Spinal cord (tissue), 9 donors: ENCODE measurements at regions not wholly inside any gene's neighbourhood (a gene's known extent, or its start where the extent isn't known, plus 50 kb on each side); places are given as distances from the start of the nearest gene placed in this dataset.
"Not testable (repeated sequence)": the region's sequence is repeated elsewhere in the genome, so short reads cannot be mapped to it uniquely, and the experiment has no call there.

Source experiments
- DNase-seq, 6 donors: peaks; one replicate each; pipeline versions ENCODE4 v3.0.0 to v3.0.0-alpha.2; 2013 to 2015; ENCODE audit warnings: low spot score in 6 of 6, low read depth in 4 of 6
- H3K27ac ChIP-seq: one replicate; pipeline ENCODE4 v1.5.1; 2013; ENCODE audit warnings: low read depth, low read length, control low read depth
- H3K27me3 ChIP-seq: one replicate; pipeline ENCODE4 v1.6.1; 2013; ENCODE audit warnings: low read length; ENCODE audit not compliant: control insufficient read depth, insufficient read depth
- H3K36me3 ChIP-seq: one replicate; pipeline ENCODE4 v1.6.1; 2013; ENCODE audit warnings: low read length; ENCODE audit not compliant: control insufficient read depth, insufficient read depth
- H3K4me1 ChIP-seq: one replicate; pipeline ENCODE4 v1.6.1; 2013; ENCODE audit warnings: low read length; ENCODE audit not compliant: control insufficient read depth, insufficient read depth
- H3K4me3 ChIP-seq: one replicate; pipeline ENCODE4 v1.5.1; 2013; ENCODE audit warnings: low read depth, low read length, control low read depth
- H3K9me3 ChIP-seq: one replicate; pipeline ENCODE4 v1.6.1; 2013; ENCODE audit warnings: low read length; ENCODE audit not compliant: control insufficient read depth, insufficient read depth
- WGBS: methylation state at CpG from one replicate; pipeline ENCODE4 v1.1.5; 2013; ENCODE audit warnings: missing lambda C conversion rate; ENCODE audit not compliant: insufficient coverage; 5-methylcytosine and 5-hydroxymethylcytosine counted together
- donor health status: healthy.

- no peak overlapping the region for H3K4me3 ChIP-seq
- DNase-seq: no peak
- no CpG with 5 or more reads among the region's 4 CpGs for WGBS
- H3K36me3 ChIP-seq: no peaks in the 10 kb centered on the region
- H3K4me1 ChIP-seq: peaks cover 11% of the 10 kb centered on the region
- no peak overlapping the region for H3K27ac ChIP-seq
- H3K9me3 ChIP-seq: peaks cover 4% of the 10 kb centered on the region
- H3K27me3 ChIP-seq: no peaks in the 10 kb centered on the region
These were observed 124.6 kb upstream of the ATF7IP start for GRCh38 chr12:14240873-14241220.

GRCh38 chr12:14242825-14243224 lies 122.7 kb upstream of the ATF7IP start:
- not testable (repeated sequence) for H3K36me3 ChIP-seq, DNase-seq, H3K9me3 ChIP-seq, H3K27ac ChIP-seq, H3K27me3 ChIP-seq, H3K4me3 ChIP-seq
- WGBS: 100% methylated on average over 1 of the region's 6 CpGs
- peaks cover 11% of the 10 kb centered on the region for H3K4me1 ChIP-seq

- Histone ChIP-seq H3K36me3 (no peaks in the 10 kb centered on the region), H3K27me3 (no peaks in the 10 kb centered on the region), H3K4me1 (peaks cover 11% of the 10 kb centered on the region), H3K4me3 (no peak overlapping the region), H3K9me3 (peaks cover 4% of the 10 kb centered on the region), H3K27ac (no peak overlapping the region)
- DNase-seq: no peak
- 100% methylated on average over 1 of the region's 2 CpGs for WGBS
These were observed 121.5 kb upstream of the ATF7IP start for GRCh38 chr12:14243941-14244340.

GRCh38 chr12:14244876-14245669 lies 120.4 kb upstream of the ATF7IP start:
- no CpG with 5 or more reads among the region's 3 CpGs for WGBS
- Histone ChIP-seq H3K27me3 (no peaks in the 10 kb centered on the region), H3K9me3 (peaks cover 4% of the 10 kb centered on the region), H3K4me3 (no peak overlapping the region), H3K36me3 (no peaks in the 10 kb centered on the region), H3K27ac (no peak overlapping the region), H3K4me1 (peaks cover 4% of the 10 kb centered on the region)
- no peak for DNase-seq

- H3K4me3 ChIP-seq: no peak overlapping the region
- 90% methylated on average over 3 of the region's 4 CpGs for WGBS
- H3K27ac ChIP-seq: no peak overlapping the region
- DNase-seq: no peak
- H3K9me3 ChIP-seq: peaks cover 4% of the 10 kb centered on the region
- H3K36me3 ChIP-seq: no peaks in the 10 kb centered on the region
- H3K27me3 ChIP-seq: no peaks in the 10 kb centered on the region
- no peaks in the 10 kb centered on the region for H3K4me1 ChIP-seq
These were observed 118.3 kb upstream of the ATF7IP start for GRCh38 chr12:14247166-14247565.

- Histone ChIP-seq H3K9me3 (no peaks in the 10 kb centered on the region), H3K27ac (peak overlapping the region; percentile 52), H3K27me3 (no peaks in the 10 kb centered on the region), H3K4me3 (no peak overlapping the region), H3K4me1 (peaks cover 7% of the 10 kb centered on the region), H3K36me3 (no peaks in the 10 kb centered on the region)
- whole genome bisulfite sequencing: 11% methylated on average over 3 of the region's 4 CpGs
- peak in 1 of 6 donors; percentile 33 for DNase-seq
These were observed 116.1 kb upstream of the ATF7IP start for GRCh38 chr12:14249368-14249767.

- Histone ChIP-seq H3K36me3 (no peaks in the 10 kb centered on the region), H3K27ac (no peak overlapping the region), H3K4me1 (peaks cover 11% of the 10 kb centered on the region), H3K4me3 (no peak overlapping the region), H3K27me3 (no peaks in the 10 kb centered on the region), H3K9me3 (peaks cover 2% of the 10 kb centered on the region)
- DNase-seq: no peak
- WGBS: 100% methylated on average over 1 of the region's 6 CpGs
These were observed 112.8 kb upstream of the ATF7IP start for GRCh38 chr12:14252697-14253096.

- H3K9me3 ChIP-seq: peaks cover 2% of the 10 kb centered on the region
- no peaks in the 10 kb centered on the region for H3K27me3 ChIP-seq
- H3K4me3 ChIP-seq: no peak overlapping the region
- no peaks in the 10 kb centered on the region for H3K36me3 ChIP-seq
- peaks cover 18% of the 10 kb centered on the region for H3K4me1 ChIP-seq
- H3K27ac ChIP-seq: no peak overlapping the region
- DNase-seq: peak in 2 of 6 donors; percentile 61 to 74
- WGBS: no CpG with 5 or more reads among the region's 3 CpGs
These were observed 112.0 kb upstream of the ATF7IP start for GRCh38 chr12:14253496-14253895.

- Histone ChIP-seq H3K9me3 (peaks cover 2% of the 10 kb centered on the region), H3K27ac (no peak overlapping the region), H3K36me3 (no peaks in the 10 kb centered on the region), H3K27me3 (no peaks in the 10 kb centered on the region), H3K4me1 (peaks cover 23% of the 10 kb centered on the region), H3K4me3 (no peak overlapping the region)
- WGBS: 80% methylated on average over 1 of the region's 6 CpGs
- DNase-seq: no peak
These were observed 110.7 kb upstream of the ATF7IP start for GRCh38 chr12:14254781-14255180.

- no peak for DNase-seq
- H3K4me1 ChIP-seq: peaks cover 34% of the 10 kb centered on the region
- peaks cover 2% of the 10 kb centered on the region for H3K9me3 ChIP-seq
- 82% methylated on average over 2 of the region's 6 CpGs for WGBS
- H3K4me3 ChIP-seq: no peak overlapping the region
- H3K27me3 ChIP-seq: no peaks in the 10 kb centered on the region
- H3K36me3 ChIP-seq: no peaks in the 10 kb centered on the region
- H3K27ac ChIP-seq: peak overlapping the region; percentile 90
These were observed 109.4 kb upstream of the ATF7IP start for GRCh38 chr12:14256121-14256520.
